ENCODE measurements at regions not wholly inside any gene's neighbourhood (a gene's known extent, or its start where the extent isn't known, plus 50 kb on each side); places are given as distances from the start of the nearest gene placed in this dataset.

DNA sequence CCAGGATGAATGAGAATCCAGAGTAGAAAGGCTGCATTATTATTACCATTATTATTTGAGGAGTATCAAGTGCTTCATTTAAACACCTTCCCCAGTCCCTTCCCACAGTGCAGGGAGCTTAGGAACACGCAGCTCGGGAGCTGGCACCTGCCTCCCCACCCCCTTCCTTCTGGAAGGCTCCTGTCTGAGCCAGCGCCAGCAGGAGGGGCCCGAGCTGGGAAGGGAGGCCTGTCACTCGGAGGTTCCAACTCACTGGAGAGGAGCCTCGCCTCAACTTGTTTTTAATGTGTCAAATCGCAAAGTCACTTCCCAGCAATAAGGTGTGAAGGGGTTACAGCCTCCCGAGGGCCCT is 156.4 kb upstream of the IRX4 start:
- no peak for DNase-seq (ENCODE audit: low read depth in 2 of 2)

DNA sequence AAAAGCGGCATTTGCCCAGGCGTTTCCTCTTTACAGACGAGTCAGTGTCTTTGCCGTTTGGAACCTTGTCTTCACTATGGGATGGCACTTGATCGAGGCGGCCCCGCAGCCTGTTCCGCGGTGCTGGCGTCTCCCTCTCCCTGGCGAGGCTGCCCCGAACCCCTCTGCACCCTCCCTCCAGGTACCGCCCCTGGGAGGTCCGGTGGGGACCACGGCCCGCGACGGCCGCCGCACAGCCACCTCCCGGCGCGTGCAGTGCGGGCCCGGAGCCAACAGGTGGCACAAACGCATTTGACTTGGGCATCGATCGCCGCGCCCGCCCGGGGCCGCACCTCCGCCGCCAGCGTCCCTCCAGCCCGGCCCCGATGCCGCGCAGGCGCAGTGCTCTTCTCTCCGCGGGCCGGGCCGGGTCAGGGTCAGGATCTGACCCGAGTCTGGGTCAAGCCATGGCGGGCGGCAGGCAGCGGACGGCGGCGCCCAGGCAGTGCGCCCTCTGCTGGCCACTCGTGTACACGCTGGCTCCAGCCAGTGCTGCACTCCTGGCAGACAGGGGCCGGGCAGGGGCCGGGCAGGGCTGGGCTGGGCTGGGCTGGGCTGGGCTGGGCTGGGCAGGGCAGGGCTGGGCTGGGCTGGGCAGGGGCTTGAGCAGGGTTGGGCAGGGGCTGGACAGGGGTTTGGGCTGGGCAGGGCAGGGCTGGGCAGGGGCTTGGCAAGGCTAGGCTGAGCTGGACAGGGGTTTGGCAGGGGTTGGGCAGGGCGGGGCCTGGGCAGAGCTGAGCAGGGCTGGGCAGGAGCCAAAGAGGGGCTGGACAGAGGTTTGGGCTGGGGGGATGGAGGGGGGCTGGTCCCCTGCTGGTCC is 155.8 kb upstream of the IRX4 start:
- peak in 1 of 2 donors; percentile 49 for DNase-seq (ENCODE audit: low read depth in 2 of 2)

GRCh38 chr5:2036885-2037284 is 154.2 kb upstream of the IRX4 start:
- DNase-seq (ENCODE audit: low read depth in 2 of 2), result no peak

- no peak for DNase-seq (ENCODE audit: low read depth in 2 of 2)
Measured at GRCh38 chr5:2032432-2032831, 149.7 kb upstream of the IRX4 start.

GRCh38 chr5:2031581-2031980 is 148.9 kb upstream of the IRX4 start:
- no peak for DNase-seq (ENCODE audit: low read depth in 2 of 2)

GRCh38 chr5:2030131-2030530 is 147.4 kb upstream of the IRX4 start:
- no peak for DNase-seq (ENCODE audit: low read depth in 2 of 2)

DNA sequence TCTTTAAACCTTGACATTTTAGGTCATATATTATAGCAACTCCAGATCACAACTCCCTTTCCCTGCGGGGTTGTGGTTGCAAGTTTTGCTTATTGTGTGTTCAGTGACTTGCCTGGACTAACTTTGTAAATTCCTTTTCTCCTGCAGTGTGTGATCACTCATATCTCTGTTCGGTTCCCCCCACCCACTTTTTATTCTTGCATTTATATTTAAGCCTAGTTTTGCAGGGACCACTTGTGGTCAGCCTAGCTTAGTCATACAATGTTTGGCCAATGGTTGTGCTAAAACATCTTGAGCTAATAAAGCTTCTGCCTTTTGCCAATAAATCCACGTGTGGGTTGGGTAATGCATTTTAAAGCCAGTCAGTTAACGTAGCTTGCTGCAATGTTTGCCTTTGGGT is 146.5 kb upstream of the IRX4 start:
- no peak for DNase-seq (ENCODE audit: low read depth in 2 of 2)

DNA sequence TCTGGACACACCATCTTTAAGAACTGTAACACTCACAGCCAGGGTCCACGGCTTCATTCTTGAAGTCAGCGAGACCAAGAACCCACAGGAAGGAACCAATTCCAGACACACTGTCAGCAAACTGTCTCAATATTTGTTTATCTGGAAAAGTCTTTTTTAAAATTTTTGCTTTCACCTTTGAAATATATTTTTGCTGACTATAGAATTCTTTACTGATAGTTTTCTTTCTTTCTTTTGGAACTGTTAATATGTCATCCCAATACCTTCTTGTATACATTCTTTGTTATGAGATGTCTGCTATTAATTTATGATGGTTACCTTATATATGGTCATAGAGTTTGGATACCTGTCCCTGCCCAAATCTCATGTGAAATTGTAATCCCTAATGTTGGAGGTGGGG is 145.1 kb upstream of the IRX4 start:
- no peak for DNase-seq (ENCODE audit: low read depth in 2 of 2)

DNA sequence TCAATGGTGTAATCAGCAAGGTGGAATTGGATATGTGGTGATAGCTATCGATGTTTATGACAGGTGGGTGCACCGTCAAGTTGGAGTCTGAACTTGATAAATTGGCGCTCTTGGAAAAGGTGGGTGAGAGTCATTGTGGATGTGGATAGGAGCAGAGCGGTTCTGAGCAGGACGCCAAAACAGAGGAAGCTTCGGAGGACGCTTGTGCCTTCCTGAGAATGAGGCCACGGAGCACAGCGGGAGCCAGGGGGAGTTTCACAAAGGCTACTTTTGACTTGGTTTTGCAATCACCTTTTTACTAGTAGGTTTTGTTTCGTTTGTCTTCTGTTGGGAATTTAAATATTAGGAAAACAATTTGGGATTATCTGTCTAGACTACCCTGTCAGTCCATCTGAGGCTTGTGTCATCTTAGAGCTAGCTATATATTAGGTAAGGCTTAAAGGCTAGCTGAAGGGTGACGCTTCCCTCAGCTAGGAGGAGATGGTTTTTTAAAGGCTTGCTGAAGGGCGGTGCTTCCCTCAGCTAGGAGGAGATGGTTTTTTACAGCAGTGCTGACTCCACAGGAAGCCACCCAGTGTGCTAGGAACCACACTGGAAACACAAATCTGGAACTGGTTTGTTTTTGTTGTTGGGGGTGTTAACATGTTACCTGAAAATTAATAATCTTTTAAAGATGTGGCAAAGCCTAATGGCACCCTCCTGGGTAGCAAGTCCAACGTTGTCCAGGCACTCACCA is 142.4 kb upstream of the IRX4 start:
- DNase-seq (ENCODE audit: low read depth in 2 of 2), result no peak

DNA sequence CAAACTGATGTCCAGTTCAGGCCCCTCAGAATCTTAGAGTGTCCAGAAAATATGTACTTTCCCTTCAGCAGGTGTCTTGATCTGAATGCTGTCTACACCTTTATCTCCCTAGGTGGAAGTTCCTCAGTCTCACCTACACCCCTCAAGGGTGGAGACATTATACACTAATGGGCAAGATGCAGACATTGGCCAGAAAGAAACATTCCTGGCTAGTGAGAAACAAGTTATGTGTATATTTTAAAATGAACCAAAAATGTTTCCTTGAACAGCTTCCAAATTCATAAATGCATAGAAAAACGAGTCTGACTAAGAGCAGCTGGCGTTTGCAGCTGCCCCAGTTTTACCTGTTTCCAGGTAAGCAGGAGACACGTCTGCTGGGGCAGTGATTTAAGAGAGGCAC is 140.5 kb upstream of the IRX4 start:
- DNase-seq (ENCODE audit: low read depth in 2 of 2), result no peak

- no peak for DNase-seq (ENCODE audit: low read depth in 2 of 2)
Measured at GRCh38 chr5:2022436-2022835, 139.7 kb upstream of the IRX4 start.

DNA sequence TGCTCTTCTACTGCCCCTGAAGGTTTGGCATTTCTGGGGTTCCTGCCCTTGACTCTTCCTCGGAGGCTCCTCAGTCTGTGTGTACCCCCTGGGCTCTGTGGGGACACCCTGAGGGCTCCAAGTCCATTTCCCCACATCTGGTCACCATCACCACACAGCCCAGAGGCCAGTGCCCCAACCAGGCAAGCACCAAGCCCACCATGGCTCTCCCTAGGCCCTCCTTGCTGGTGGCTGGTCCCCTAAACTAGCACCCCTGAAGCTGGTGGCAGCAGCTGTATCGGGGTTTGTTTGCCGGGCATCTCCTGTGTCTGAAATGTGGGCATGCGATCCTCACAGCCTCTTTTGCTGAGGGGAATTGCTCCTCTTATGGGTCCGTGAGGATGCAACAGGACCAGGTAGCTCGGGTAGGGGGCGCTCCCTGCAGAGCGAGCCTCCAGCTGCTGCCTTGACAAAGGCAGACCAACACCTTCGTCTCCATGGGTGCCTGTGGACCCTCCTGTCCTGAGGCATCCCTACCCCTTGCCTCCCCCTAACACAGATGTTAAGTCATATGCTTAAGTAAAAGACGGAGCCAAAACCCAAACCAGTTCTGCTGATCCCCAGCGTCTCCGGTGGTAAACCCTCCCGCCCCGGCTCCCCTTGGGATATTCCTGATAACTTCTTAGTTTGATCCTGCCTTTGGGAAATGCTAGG is 138.9 kb upstream of the IRX4 start:
- DNase-seq (ENCODE audit: low read depth in 2 of 2), result no peak

GRCh38 chr5:2020730-2021129 is 138.0 kb upstream of the IRX4 start:
- DNase-seq (ENCODE audit: low read depth in 2 of 2), result no peak

- DNase-seq (ENCODE audit: low read depth in 2 of 2), result no peak
Measured at GRCh38 chr5:2019716-2020115, 137.0 kb upstream of the IRX4 start.

DNA sequence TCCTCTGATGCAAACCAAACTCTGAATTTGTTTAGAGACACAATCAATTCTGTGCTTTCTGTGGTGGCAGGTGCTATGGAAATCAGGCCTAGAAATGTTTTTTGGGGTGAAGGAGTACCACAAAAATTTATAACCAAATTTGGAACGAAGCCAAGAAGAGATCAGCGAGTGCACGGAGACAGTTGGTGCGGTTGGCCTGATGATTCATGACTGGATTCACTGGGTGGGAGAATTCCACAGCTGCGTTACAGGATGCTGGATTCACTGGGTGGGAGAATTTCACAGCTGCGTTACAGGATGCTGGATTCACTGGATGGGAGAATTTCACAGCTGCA is 135.6 kb upstream of the IRX4 start:
- DNase-seq (ENCODE audit: low read depth in 2 of 2), result no peak

GRCh38 chr5:2017540-2018389 is 135.0 kb upstream of the IRX4 start:
- DNase-seq (ENCODE audit: low read depth in 2 of 2), result peak in 1 of 2 donors; percentile 34

DNA sequence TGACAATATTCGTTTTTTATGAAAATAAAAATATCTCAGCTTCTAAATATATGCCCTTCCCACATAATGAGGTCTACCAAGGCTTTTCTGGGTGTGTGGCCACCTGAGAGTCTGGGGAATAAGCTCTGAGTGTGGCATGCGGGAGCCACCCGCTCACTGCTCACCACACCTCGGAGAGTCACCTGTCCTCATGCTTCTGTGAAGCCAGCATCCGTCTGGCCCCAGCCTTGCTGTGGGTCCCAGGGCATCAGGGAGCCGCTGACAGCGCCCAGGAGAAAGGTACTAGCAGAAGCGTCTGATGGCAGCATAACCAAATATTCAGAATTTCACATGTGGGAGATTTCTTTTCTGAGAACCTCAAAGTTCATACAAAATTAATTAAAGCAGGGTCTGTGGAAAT is 133.2 kb upstream of the IRX4 start:
- DNase-seq (ENCODE audit: low read depth in 2 of 2), result no peak

GRCh38 chr5:2015124-2015848 is 132.6 kb upstream of the IRX4 start:
- DNase-seq (ENCODE audit: low read depth in 2 of 2), result no peak

DNA sequence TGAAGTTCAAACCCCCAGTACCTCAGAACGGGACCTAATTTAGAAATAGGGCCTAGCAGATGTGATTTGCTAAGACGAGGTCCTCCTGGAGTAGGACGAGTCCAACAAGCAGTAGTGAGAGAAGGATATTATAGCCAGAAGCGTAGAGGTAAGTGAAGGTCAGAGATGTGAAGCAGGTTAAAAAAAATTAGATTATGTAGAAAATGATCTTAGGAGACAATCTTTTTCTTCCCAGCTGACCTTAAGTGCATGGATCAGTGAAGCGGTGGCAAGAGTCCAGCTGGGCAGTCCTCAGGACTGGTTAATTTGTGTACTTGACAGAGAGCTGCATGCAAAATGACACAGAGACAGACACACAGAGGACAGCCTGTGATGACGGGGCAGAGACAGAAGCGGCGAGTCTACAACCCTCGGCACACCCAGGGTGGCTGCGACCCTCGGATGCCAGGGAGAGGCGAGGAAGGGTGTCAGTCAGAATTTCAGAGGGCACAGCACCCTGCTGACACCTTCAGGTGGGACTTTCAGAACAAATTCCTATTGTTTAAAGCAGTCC is 131.4 kb upstream of the IRX4 start:
- no peak for DNase-seq (ENCODE audit: low read depth in 2 of 2)

DNA sequence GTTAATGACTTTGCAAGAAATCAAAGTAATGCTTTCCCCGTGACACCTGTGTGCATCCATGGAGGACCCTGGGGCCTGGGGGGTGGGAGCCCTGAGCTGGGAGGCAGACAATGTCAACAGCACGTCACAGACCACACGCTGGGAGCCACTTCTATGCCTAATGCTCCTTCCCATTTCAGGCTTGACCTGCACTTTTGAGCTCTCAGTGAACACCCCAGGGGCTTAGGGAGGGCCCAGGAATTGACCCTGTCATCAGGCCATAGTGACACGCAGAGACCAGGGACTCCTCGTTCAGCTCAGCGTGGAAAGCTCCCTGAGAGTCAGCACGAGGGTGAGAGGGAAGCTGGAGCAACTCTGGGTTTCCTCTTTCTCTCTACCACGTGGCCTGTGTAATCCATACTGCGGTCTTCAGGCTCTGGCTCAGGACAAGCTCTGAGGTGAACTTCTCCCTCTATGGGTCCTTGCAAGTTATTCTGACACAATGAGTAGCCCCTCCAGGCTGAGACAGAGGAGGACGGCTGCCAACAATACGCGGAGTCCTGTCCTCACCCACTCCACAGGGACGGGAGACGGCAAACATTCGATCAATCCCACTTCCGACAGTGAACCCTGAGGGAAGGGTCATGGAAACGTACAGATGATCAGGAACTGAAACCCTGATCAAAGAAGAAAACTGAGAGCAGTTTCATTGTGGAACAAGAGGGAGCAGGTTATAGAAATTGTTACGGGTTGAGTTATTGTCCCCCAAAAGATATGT is 130.8 kb upstream of the IRX4 start:
- no peak for DNase-seq (ENCODE audit: low read depth in 2 of 2)

Measured in dermis microvascular lymphatic vessel endothelial cell (primary cell).